Nephron progenitor cell (in vitro differentiated cells): ENCODE measurements at regions not wholly inside any gene's neighbourhood (a gene's known extent, or its start where the extent isn't known, plus 50 kb on each side); places are given as distances from the start of the nearest gene placed in this dataset.

ENCODE experiments used
- DNase-seq: peaks from one replicate; pipeline ENCODE4 v3.0.0; 2021
- H3K27ac Mint-ChIP-seq: 2 replicates; pipeline ENCODE4 v1.8.0; 2021; ENCODE audit warnings: mild to moderate bottlenecking, moderate library complexity, mixed read lengths
- H3K27me3 Mint-ChIP-seq: 2 replicates; pipeline ENCODE4 v1.8.0; 2021; ENCODE audit warnings: mild to moderate bottlenecking, low read depth, mixed read lengths; ENCODE audit not compliant: poor library complexity
- H3K36me3 Mint-ChIP-seq: 2 replicates; pipeline ENCODE4 v1.8.0; 2021; ENCODE audit warnings: low read depth, mixed read lengths
- H3K4me1 Mint-ChIP-seq: 2 replicates; pipeline ENCODE4 v1.8.0; 2021; ENCODE audit warnings: mixed read lengths
- H3K4me3 Mint-ChIP-seq: 2 replicates; pipeline ENCODE4 v1.8.0; 2021; ENCODE audit warnings: mild to moderate bottlenecking, moderate library complexity, mixed read lengths
- H3K9me3 Mint-ChIP-seq: 2 replicates; pipeline ENCODE4 v1.8.0; 2021; ENCODE audit warnings: mild to moderate bottlenecking, moderate library complexity, mixed read lengths
- CTCF ChIP-seq: fragments of 200-600 bp; sonication (generic); IDR thresholded peaks from 2 replicates; pipeline ENCODE4 v1.5.0; 2021; ENCODE audit warnings: antibody characterized with exemption

- TF ChIP-seq CTCF: no peak
- no peaks in the 10 kb centered on the region for H3K4me1 Mint-ChIP-seq
- H3K27ac Mint-ChIP-seq: no peak overlapping the region
- peaks cover 9% of the 10 kb centered on the region for H3K36me3 Mint-ChIP-seq
- DNase-seq: no peak
- H3K9me3 Mint-ChIP-seq: peaks cover 95% of the 10 kb centered on the region
- H3K27me3 Mint-ChIP-seq: no peaks in the 10 kb centered on the region
- H3K4me3 Mint-ChIP-seq: no peak overlapping the region
These were observed 133.2 kb downstream of the TUBA3C start for GRCh38 chr13:19048381-19048780.

GRCh38 chr13:19023115-19023514 lies 158.5 kb downstream of the TUBA3C start:
- peaks cover 85% of the 10 kb centered on the region for H3K9me3 Mint-ChIP-seq
- no peaks in the 10 kb centered on the region for H3K36me3 Mint-ChIP-seq
- H3K4me1 Mint-ChIP-seq: no peaks in the 10 kb centered on the region
- no peak for DNase-seq
- H3K27me3 Mint-ChIP-seq: peaks cover 2% of the 10 kb centered on the region
- TF ChIP-seq CTCF: no peak
- H3K27ac Mint-ChIP-seq: no peak overlapping the region
- no peak overlapping the region for H3K4me3 Mint-ChIP-seq

GRCh38 chr13:19020988-19021387 lies 160.6 kb downstream of the TUBA3C start:
- no peaks in the 10 kb centered on the region for H3K27me3 Mint-ChIP-seq
- no peak overlapping the region for H3K4me3 Mint-ChIP-seq
- no peak overlapping the region for H3K27ac Mint-ChIP-seq
- TF ChIP-seq CTCF: no peak
- no peaks in the 10 kb centered on the region for H3K36me3 Mint-ChIP-seq
- peaks cover 88% of the 10 kb centered on the region for H3K9me3 Mint-ChIP-seq
- no peaks in the 10 kb centered on the region for H3K4me1 Mint-ChIP-seq
- no peak for DNase-seq

GRCh38 chr13:18998389-18998788 lies 183.2 kb downstream of the TUBA3C start:
- H3K9me3 Mint-ChIP-seq: peaks cover 98% of the 10 kb centered on the region
- no peak for TF ChIP-seq CTCF
- no peak for DNase-seq
- H3K36me3 Mint-ChIP-seq: peaks cover 13% of the 10 kb centered on the region
- no peaks in the 10 kb centered on the region for H3K4me1 Mint-ChIP-seq
- H3K4me3 Mint-ChIP-seq: no peak overlapping the region
- H3K27ac Mint-ChIP-seq: no peak overlapping the region
- H3K27me3 Mint-ChIP-seq: no peaks in the 10 kb centered on the region

- Mint-ChIP-seq H3K4me1 (no peaks in the 10 kb centered on the region), H3K27me3 (no peaks in the 10 kb centered on the region), H3K36me3 (peaks cover 20% of the 10 kb centered on the region), H3K4me3 (no peak overlapping the region), H3K27ac (no peak overlapping the region), H3K9me3 (peaks cover 98% of the 10 kb centered on the region)
- no peak for TF ChIP-seq CTCF
- no peak for DNase-seq
These were observed 185.0 kb downstream of the TUBA3C start for GRCh38 chr13:18996627-18997051.

- H3K4me1 Mint-ChIP-seq: no peaks in the 10 kb centered on the region
- DNase-seq: no peak
- no peak overlapping the region for H3K4me3 Mint-ChIP-seq
- no peak overlapping the region for H3K27ac Mint-ChIP-seq
- H3K36me3 Mint-ChIP-seq: peaks cover 22% of the 10 kb centered on the region
- H3K9me3 Mint-ChIP-seq: peaks cover 98% of the 10 kb centered on the region
- TF ChIP-seq CTCF: no peak
- no peaks in the 10 kb centered on the region for H3K27me3 Mint-ChIP-seq
These were observed 185.4 kb downstream of the TUBA3C start for GRCh38 chr13:18996221-18996620.
